ENCODE measurements at regions not wholly inside any gene's neighbourhood (a gene's known extent, or its start where the extent isn't known, plus 50 kb on each side); places are given as distances from the start of the nearest gene placed in this dataset.

- TF ChIP-seq CTCF (IDR thresholded peaks at IDR 0.05 in 2 of 3, conservative IDR thresholded peaks at IDR 0.05 in 1 of 3; ENCODE audit: borderline replicate concordance in 1 of 3, insufficient read depth in 1 of 3, low read depth in 2 of 3, low read length in 2 of 3) (no peak), REST (IDR thresholded peaks at IDR 0.05; ENCODE audit: low read depth) (no peak), FOSL1 (IDR thresholded peaks at IDR 0.05; ENCODE audit: low read depth) (no peak), CEBPB (IDR thresholded peaks at IDR 0.05; ENCODE audit: low read depth) (no peak), JUND (IDR thresholded peaks at IDR 0.05) (no peak), EZH2 (IDR thresholded peaks at IDR 0.05) (no peak), SP1 (IDR thresholded peaks at IDR 0.05; ENCODE audit: low read depth) (no peak), ATF3 (IDR thresholded peaks at IDR 0.05) (no peak)
- CTCF ChIA-PET: no interaction called here
- ATAC-seq (no peak), DNase-seq (ENCODE audit: low read depth, low spot score) (no peak)
- H3K4me2 ChIP-seq (ENCODE audit: low read length): no peak overlapping the region
- H3K27me3 ChIP-seq (ENCODE audit: insufficient read depth, low read length): no peaks in the 10 kb centered on the region
- no peaks in the 10 kb centered on the region for H3K4me1 ChIP-seq (ENCODE audit: control insufficient read depth in 1 of 2, insufficient read depth in 2 of 2, low read length in 2 of 2)
- H3K9me3 ChIP-seq (ENCODE audit: control insufficient read depth in 1 of 2, insufficient read depth in 1 of 2, low read depth in 1 of 2, low read length in 2 of 2): no peaks in the 10 kb centered on the region
- BruUV-seq (replicated peaks): no TSS peak
- no peak overlapping the region for H3K4me3 ChIP-seq (replicated peaks in 1 of 2; ENCODE audit: low read depth in 1 of 2, low read length in 2 of 2)
- RAD21 ChIA-PET (ENCODE audit: low non-redundant PET in 1 of 2, low total read pairs in 2 of 2, uncharacterized antibody in 2 of 2, unreplicated experiment in 2 of 2): no interaction called here
- no peak overlapping the region for H2AFZ ChIP-seq (ENCODE audit: low read depth, low read length, poor library complexity, severe bottlenecking)
- no peaks in the 10 kb centered on the region for H3K79me2 ChIP-seq (ENCODE audit: insufficient read depth, low read length)
- no peak overlapping the region for H3K9ac ChIP-seq (ENCODE audit: low read length)
- no peaks in the 10 kb centered on the region for H3K36me3 ChIP-seq (ENCODE audit: control insufficient read depth in 1 of 2, insufficient read depth in 2 of 2, low read length in 2 of 2)
- no peaks in the 10 kb centered on the region for H4K20me1 ChIP-seq (ENCODE audit: insufficient read depth)
- no peak overlapping the region for H3K27ac ChIP-seq (ENCODE audit: low read depth, low read length)
- no peaks in the 10 kb centered on the region for H3K9me2 ChIP-seq (ENCODE audit: insufficient read depth)
- POLR2A ChIA-PET: no interaction called here
- intact Hi-C loops (cut with micrococcal nuclease): no loop called here
Measured at GRCh38 chr4:160082432-160083207, 979.7 kb downstream of the RAPGEF2 start.

All from HCT116 (cell line).